ENCODE measurements at regions not wholly inside any gene's neighbourhood (a gene's known extent, or its start where the extent isn't known, plus 50 kb on each side); places are given as distances from the start of the nearest gene placed in this dataset.
"Not testable (repeated sequence)": the region's sequence is repeated elsewhere in the genome, so short reads cannot be mapped to it uniquely, and the experiment has no call there.

DNA sequence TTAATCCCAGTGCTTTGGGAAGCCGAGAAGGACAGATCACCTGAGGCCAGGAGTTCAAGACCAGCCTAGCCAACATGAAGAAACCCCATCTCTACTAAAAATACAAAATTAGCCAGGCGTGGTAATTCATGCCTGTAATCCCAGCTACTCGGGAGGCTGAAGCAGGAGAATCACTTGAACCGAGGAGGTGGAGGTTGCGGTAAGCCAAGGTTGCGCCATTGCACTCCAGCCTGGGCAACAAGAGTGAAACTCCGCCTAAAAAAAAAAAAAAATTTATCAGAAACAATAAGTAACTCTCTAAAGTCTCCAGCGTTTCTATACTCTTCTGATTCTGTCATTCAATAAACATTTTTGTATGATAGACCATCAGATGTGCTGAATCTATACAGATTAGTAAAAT is 55.7 kb upstream of the FNDC3B start:
- TF ChIP-seq, protein P1, sequence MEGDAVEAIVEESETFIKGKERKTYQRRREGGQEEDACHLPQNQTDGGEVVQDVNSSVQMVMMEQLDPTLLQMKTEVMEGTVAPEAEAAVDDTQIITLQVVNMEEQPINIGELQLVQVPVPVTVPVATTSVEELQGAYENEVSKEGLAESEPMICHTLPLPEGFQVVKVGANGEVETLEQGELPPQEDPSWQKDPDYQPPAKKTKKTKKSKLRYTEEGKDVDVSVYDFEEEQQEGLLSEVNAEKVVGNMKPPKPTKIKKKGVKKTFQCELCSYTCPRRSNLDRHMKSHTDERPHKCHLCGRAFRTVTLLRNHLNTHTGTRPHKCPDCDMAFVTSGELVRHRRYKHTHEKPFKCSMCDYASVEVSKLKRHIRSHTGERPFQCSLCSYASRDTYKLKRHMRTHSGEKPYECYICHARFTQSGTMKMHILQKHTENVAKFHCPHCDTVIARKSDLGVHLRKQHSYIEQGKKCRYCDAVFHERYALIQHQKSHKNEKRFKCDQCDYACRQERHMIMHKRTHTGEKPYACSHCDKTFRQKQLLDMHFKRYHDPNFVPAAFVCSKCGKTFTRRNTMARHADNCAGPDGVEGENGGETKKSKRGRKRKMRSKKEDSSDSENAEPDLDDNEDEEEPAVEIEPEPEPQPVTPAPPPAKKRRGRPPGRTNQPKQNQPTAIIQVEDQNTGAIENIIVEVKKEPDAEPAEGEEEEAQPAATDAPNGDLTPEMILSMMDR (IDR thresholded peaks at IDR 0.05) = not testable (repeated sequence)
- not testable (repeated sequence) for TF ChIP-seq POLR2AphosphoS5 (IDR thresholded peaks at IDR 0.05; ENCODE audit: insufficient read depth in 1 of 2, low read depth in 1 of 2)
